ENCODE measurements at regions not wholly inside any gene's neighbourhood (a gene's known extent, or its start where the extent isn't known, plus 50 kb on each side); places are given as distances from the start of the nearest gene placed in this dataset.

DNA sequence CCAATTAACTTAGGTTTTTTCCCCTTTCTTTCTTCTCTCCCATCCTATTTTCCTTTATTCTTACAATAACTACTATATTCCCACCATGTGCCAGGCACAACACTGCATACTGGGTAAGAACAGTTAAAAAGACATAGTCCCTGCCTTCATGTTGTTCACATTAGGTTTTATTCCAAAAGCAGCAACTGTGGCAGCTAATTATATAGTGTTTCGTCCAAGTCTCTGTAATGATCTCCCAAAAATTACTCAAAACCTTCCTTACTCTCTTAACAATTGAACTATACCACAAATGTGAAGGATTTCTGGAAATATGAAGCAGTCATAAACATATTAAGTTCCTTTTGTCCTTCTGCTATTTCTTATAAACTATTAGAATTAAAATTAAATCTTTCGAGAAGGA is 184.1 kb upstream of the C11orf58 start:
- CTCF ChIA-PET: no interaction called here
- TF ChIP-seq ZNF580 (tag by site-specific recombination; IDR thresholded peaks at IDR 0.05) (no peak), KLF1 (tag by site-specific recombination; IDR thresholded peaks at IDR 0.05) (no peak), ZNF391 (tag by site-specific recombination; IDR thresholded peaks at IDR 0.05; ENCODE audit: borderline replicate concordance, low read depth) (no peak), ZNF777 (tag by site-specific recombination; IDR thresholded peaks at IDR 0.05; ENCODE audit: borderline replicate concordance) (no peak), ELK4 (IDR thresholded peaks at IDR 0.05; ENCODE audit: borderline replicate concordance, low read depth, low read length) (no peak), ZBTB1 (tag by site-specific recombination; IDR thresholded peaks at IDR 0.05) (no peak), ZNF701 (tag by site-specific recombination; IDR thresholded peaks at IDR 0.05) (no peak), ZNF19 (tag by site-specific recombination; IDR thresholded peaks at IDR 0.05; ENCODE audit: low read depth) (no peak), ZNF138 (tag by site-specific recombination; IDR thresholded peaks at IDR 0.05; ENCODE audit: borderline replicate concordance) (no peak), ZNF747 (tag by site-specific recombination; IDR thresholded peaks at IDR 0.05) (no peak), REPIN1 (tag by site-specific recombination; IDR thresholded peaks at IDR 0.05; ENCODE audit: low read depth) (no peak), MYNN (tag by site-specific recombination; IDR thresholded peaks at IDR 0.05; ENCODE audit: borderline replicate concordance) (no peak), ZNF140 (tag by site-specific recombination; IDR thresholded peaks at IDR 0.05) (no peak), HOXD13 (CRISPR knock-in tag; IDR thresholded peaks at IDR 0.05; ENCODE audit: borderline replicate concordance) (no peak), ZNF24 (tag by site-specific recombination; IDR thresholded peaks at IDR 0.05) (no peak), RBAK (tag by site-specific recombination; IDR thresholded peaks at IDR 0.05) (no peak)
- TF ChIP-seq, protein P1, sequence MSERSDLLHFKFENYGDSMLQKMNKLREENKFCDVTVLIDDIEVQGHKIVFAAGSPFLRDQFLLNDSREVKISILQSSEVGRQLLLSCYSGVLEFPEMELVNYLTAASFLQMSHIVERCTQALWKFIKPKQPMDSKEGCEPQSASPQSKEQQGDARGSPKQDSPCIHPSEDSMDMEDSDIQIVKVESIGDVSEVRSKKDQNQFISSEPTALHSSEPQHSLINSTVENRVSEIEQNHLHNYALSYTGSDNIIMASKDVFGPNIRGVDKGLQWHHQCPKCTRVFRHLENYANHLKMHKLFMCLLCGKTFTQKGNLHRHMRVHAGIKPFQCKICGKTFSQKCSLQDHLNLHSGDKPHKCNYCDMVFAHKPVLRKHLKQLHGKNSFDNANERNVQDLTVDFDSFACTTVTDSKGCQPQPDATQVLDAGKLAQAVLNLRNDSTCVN (tag by site-specific recombination; optimal IDR thresholded peaks at IDR 0.05): no peak
- TF ChIP-seq, protein P2, sequence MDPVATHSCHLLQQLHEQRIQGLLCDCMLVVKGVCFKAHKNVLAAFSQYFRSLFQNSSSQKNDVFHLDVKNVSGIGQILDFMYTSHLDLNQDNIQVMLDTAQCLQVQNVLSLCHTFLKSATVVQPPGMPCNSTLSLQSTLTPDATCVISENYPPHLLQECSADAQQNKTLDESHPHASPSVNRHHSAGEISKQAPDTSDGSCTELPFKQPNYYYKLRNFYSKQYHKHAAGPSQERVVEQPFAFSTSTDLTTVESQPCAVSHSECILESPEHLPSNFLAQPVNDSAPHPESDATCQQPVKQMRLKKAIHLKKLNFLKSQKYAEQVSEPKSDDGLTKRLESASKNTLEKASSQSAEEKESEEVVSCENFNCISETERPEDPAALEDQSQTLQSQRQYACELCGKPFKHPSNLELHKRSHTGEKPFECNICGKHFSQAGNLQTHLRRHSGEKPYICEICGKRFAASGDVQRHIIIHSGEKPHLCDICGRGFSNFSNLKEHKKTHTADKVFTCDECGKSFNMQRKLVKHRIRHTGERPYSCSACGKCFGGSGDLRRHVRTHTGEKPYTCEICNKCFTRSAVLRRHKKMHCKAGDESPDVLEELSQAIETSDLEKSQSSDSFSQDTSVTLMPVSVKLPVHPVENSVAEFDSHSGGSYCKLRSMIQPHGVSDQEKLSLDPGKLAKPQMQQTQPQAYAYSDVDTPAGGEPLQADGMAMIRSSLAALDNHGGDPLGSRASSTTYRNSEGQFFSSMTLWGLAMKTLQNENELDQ (tag by site-specific recombination; IDR thresholded peaks at IDR 0.05; ENCODE audit: low read depth): no peak
- TF ChIP-seq, protein P3, sequence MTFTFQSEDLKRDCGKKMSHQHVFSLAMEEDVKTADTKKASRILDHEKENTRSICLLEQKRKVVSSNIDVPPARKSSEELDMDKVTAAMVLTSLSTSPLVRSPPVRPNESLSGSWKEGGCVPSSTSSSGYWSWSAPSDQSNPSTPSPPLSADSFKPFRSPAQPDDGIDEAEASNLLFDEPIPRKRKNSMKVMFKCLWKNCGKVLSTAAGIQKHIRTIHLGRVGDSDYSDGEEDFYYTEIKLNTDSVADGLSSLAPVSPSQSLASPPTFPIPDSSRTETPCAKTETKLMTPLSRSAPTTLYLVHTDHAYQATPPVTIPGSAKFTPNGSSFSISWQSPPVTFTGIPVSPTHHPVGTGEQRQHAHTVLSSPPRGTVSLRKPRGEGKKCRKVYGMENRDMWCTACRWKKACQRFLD (tag by site-specific recombination; IDR thresholded peaks at IDR 0.05): no peak
- TF ChIP-seq, protein P4, sequence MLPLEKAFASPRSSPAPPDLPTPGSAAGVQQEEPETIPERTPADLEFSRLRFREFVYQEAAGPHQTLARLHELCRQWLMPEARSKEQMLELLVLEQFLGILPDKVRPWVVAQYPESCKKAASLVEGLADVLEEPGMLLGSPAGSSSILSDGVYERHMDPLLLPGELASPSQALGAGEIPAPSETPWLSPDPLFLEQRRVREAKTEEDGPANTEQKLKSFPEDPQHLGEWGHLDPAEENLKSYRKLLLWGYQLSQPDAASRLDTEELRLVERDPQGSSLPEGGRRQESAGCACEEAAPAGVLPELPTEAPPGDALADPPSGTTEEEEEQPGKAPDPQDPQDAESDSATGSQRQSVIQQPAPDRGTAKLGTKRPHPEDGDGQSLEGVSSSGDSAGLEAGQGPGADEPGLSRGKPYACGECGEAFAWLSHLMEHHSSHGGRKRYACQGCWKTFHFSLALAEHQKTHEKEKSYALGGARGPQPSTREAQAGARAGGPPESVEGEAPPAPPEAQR (tag by site-specific recombination; IDR thresholded peaks at IDR 0.05): no peak
- POLR2A ChIA-PET: no interaction called here

More for the DNA sequence above, 184.1 kb upstream of the C11orf58 start:
- H3K27ac ChIP-seq (ENCODE audit: extremely low read depth, low read depth, low read length): no peak overlapping the region
- no peaks in the 10 kb centered on the region for H3K9me3 ChIP-seq (ENCODE audit: control insufficient read depth, insufficient read depth, low read depth, low read length)
- H3K4me1 ChIP-seq (ENCODE audit: control insufficient read depth, insufficient read depth, low read length): no peaks in the 10 kb centered on the region
- no peaks in the 10 kb centered on the region for H3K36me3 ChIP-seq (ENCODE audit: control insufficient read depth in 2 of 2, insufficient read depth in 1 of 2, low read length in 2 of 2)
- H3K4me3 ChIP-seq (ENCODE audit: low read depth, low read length): no peak overlapping the region
